CD14-positive monocyte (primary cell): ENCODE measurements at regions not wholly inside any gene's neighbourhood (a gene's known extent, or its start where the extent isn't known, plus 50 kb on each side); places are given as distances from the start of the nearest gene placed in this dataset.

ENCODE experiments used
- DNase-seq, 3 donors: peaks; one replicate each; pipeline ENCODE4 v3.0.0-alpha.2; 2011 to 2022
- H2AFZ ChIP-seq: 2 replicates; pipeline ENCODE4 v1.6.0; 2012; ENCODE audit warnings: mild to moderate bottlenecking, low read depth, low read length, inconsistent platforms; ENCODE audit not compliant: insufficient read depth, poor library complexity, severe bottlenecking
- H3K27ac ChIP-seq, 2 donors: 1 replicate in 1 of 2; 2 replicates in 1 of 2; pipeline ENCODE4 v1.5.1; 2012 to 2013; ENCODE audit warnings: low read length in 2 of 2, control low read depth in 1 of 2, inconsistent platforms in 1 of 2, low read depth in 1 of 2, mild to moderate bottlenecking in 1 of 2
- H3K27me3 ChIP-seq, 2 donors: one replicate each; pipeline versions ENCODE4 v1.6.0 to v1.6.1; 2011 to 2013; ENCODE audit warnings: low read length in 2 of 2; ENCODE audit not compliant: control insufficient read depth in 2 of 2, insufficient read depth in 2 of 2
- H3K36me3 ChIP-seq, 2 donors: replicated peaks in 1 of 2; 1 replicate in 1 of 2; 2 replicates in 1 of 2; pipeline versions ENCODE4 v1.5.1 to v1.6.1; 2012 to 2013; ENCODE audit warnings: low read length in 2 of 2, control low read depth in 1 of 2, inconsistent platforms in 1 of 2, mild to moderate bottlenecking in 1 of 2; ENCODE audit not compliant: insufficient read depth in 2 of 2, control insufficient read depth in 1 of 2
- H3K4me1 ChIP-seq, 2 donors: 1 replicate in 1 of 2; 2 replicates in 1 of 2; pipeline versions ENCODE4 v1.5.1 to v1.6.1; 2012 to 2013; ENCODE audit warnings: low read length in 2 of 2, control low read depth in 1 of 2, inconsistent platforms in 1 of 2, mild to moderate bottlenecking in 1 of 2, moderate library complexity in 1 of 2; ENCODE audit not compliant: insufficient read depth in 2 of 2, control insufficient read depth in 1 of 2
- H3K4me2 ChIP-seq: replicated peaks from 2 replicates; pipeline ENCODE3; 2012; ENCODE audit warnings: low read length, moderate library complexity, mild to moderate bottlenecking; ENCODE audit not compliant: poor library complexity, severe bottlenecking; ENCODE audit errors: extremely low read depth
- H3K4me3 ChIP-seq, 3 experiments: fragments of 200-600 bp in 1 of 3; sonication (generic) in 1 of 3; replicated peaks in 1 of 3; 1 replicate in 2 of 3; 2 replicates in 1 of 3; pipeline ENCODE4 v1.5.1; 2011 to 2013; ENCODE audit warnings: low read length in 3 of 3, mild to moderate bottlenecking in 3 of 3, control low read depth in 2 of 3, low read depth in 2 of 3, inconsistent platforms in 1 of 3, moderate library complexity in 1 of 3
- H3K79me2 ChIP-seq: 2 replicates; pipeline ENCODE4 v1.6.0; 2012; ENCODE audit warnings: mild to moderate bottlenecking, control low read depth, inconsistent platforms, low read length, moderate library complexity; ENCODE audit not compliant: insufficient read depth
- H3K9ac ChIP-seq: 2 replicates; pipeline ENCODE4 v1.6.0; 2017; ENCODE audit warnings: low read length, mild to moderate bottlenecking; ENCODE audit not compliant: insufficient read depth, poor library complexity, severe bottlenecking
- H3K9me3 ChIP-seq, 2 donors: replicated peaks in 1 of 2; 1 replicate in 1 of 2; 2 replicates in 1 of 2; pipeline versions ENCODE4 v1.5.1 to v1.6.1; 2012 to 2013; ENCODE audit warnings: low read length in 2 of 2, control low read depth in 1 of 2; ENCODE audit not compliant: control insufficient read depth in 1 of 2, insufficient read depth in 1 of 2
- H4K20me1 ChIP-seq: 2 replicates; pipeline ENCODE4 v1.6.0; 2012; ENCODE audit warnings: mild to moderate bottlenecking, low read length, control low read depth, moderate library complexity; ENCODE audit not compliant: insufficient read depth
- H3K27ac Mint-ChIP-seq, 7 donors: one replicate each; pipeline ENCODE4 v1.8.0; 2020; ENCODE audit warnings: mild to moderate bottlenecking in 7 of 7, mixed read lengths in 7 of 7, moderate library complexity in 6 of 7, inconsistent platforms in 2 of 7
- H3K27me3 Mint-ChIP-seq, 3 donors: one replicate each; pipeline ENCODE4 v1.8.0; 2021 to 2022; ENCODE audit warnings: low read depth in 3 of 3, mild to moderate bottlenecking in 3 of 3, mixed read lengths in 3 of 3, moderate library complexity in 3 of 3, inconsistent platforms in 1 of 3
- H3K36me3 Mint-ChIP-seq, 2 donors: one replicate each; pipeline ENCODE4 v1.8.0; 2020; ENCODE audit warnings: mixed read lengths in 2 of 2, inconsistent platforms in 1 of 2, mild to moderate bottlenecking in 1 of 2
- H3K4me1 Mint-ChIP-seq: one replicate; pipeline ENCODE4 v1.8.0; 2020; ENCODE audit warnings: mild to moderate bottlenecking, mixed read lengths
- H3K4me3 Mint-ChIP-seq, 2 donors: one replicate each; pipeline ENCODE4 v1.8.0; 2020; ENCODE audit warnings: mild to moderate bottlenecking in 2 of 2, mixed read lengths in 2 of 2, moderate library complexity in 1 of 2
- H3K9me3 Mint-ChIP-seq, 7 donors: one replicate each; pipeline ENCODE4 v1.8.0; 2020 to 2022; ENCODE audit warnings: mixed read lengths in 7 of 7, mild to moderate bottlenecking in 6 of 7, moderate library complexity in 6 of 7, inconsistent platforms in 2 of 7
- CTCF ChIP-seq: fragments of 200-600 bp; IDR thresholded peaks from one replicate; pipeline ENCODE4 v1.8.0; 2022; ENCODE audit warnings: antibody characterized with exemption, mild to moderate bottlenecking
- WGBS: methylation state at CpG from one replicate; pipeline ENCODE4 v1.1.5; 2013; ENCODE audit warnings: missing lambda C conversion rate; ENCODE audit not compliant: insufficient coverage; 5-methylcytosine and 5-hydroxymethylcytosine counted together
- intact Hi-C, 2 donors: fragments of 100-400 bp; cut with micrococcal nuclease; formaldehyde crosslinking; loops; one replicate each; pipeline versions ENCODE4 v1.15.0 to v1.15.1; 2023

DNA sequence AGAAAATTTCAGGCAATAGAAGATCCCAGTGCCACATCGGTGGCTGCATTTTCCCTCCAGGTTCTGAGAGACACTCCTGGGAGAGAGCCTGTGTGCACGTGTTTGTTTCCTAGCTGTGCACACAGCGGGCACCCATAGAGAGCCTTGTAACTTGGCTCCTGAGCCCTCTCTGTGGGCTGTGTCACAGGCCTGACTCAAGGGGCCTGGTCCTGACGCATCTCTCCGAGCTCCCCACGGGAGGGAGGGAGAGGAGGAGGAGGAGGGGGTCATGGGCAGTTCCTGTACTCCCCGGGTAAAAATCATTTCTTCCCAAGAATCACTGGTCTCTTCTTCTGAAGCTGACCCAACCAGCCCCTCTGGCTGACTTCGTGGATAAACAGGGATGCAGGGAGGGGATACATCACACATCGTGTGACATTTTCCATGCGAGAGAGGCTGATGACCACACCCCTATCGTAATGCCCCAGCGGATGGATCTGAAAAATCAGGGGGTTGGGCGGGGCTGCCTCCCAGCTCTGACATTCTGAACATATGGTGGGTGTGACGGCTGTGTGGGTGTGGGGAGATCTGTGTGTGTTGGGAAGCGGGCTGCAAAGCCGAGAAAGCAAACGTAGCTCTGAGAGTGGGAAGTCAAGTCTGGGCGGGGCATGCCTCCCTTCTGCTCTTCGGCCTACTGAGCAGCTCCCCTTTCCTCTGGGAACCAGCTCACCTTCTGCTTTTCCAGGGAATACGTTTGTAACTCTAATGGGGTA lies 308.3 kb upstream of the HS6ST1 start:
- no peaks in the 10 kb centered on the region for H3K36me3 Mint-ChIP-seq
- peaks cover 5 to 16% (median 10%) of the 10 kb centered on the region in 3 donors for H3K27me3 Mint-ChIP-seq
- H4K20me1 ChIP-seq = no peaks in the 10 kb centered on the region
- H2AFZ ChIP-seq = no peak overlapping the region
- intact Hi-C loops = no loop called here
- H3K27ac ChIP-seq = no peak overlapping the region
- no peaks in the 10 kb centered on the region for H3K9me3 ChIP-seq
- no peak for DNase-seq
- H3K4me2 ChIP-seq = no peak overlapping the region
- H3K36me3 ChIP-seq = no peaks in the 10 kb centered on the region
- no peaks in the 10 kb centered on the region for H3K27me3 ChIP-seq
- peaks cover 29% of the 10 kb centered on the region for H3K4me1 Mint-ChIP-seq
- H3K4me3 ChIP-seq = no peak overlapping the region
- peaks cover 0 to 2% (median 0%) of the 10 kb centered on the region in 7 donors for H3K9me3 Mint-ChIP-seq
- no peaks in the 10 kb centered on the region for H3K79me2 ChIP-seq
- H3K9ac ChIP-seq = no peak overlapping the region
- no peak overlapping the region for H3K27ac Mint-ChIP-seq
- TF ChIP-seq CTCF = no peak
- H3K4me3 Mint-ChIP-seq = no peak overlapping the region
- 95% methylated on average over 12 of the region's 20 CpGs for WGBS
- peaks cover 28% of the 10 kb centered on the region in 2 donors for H3K4me1 ChIP-seq

DNA sequence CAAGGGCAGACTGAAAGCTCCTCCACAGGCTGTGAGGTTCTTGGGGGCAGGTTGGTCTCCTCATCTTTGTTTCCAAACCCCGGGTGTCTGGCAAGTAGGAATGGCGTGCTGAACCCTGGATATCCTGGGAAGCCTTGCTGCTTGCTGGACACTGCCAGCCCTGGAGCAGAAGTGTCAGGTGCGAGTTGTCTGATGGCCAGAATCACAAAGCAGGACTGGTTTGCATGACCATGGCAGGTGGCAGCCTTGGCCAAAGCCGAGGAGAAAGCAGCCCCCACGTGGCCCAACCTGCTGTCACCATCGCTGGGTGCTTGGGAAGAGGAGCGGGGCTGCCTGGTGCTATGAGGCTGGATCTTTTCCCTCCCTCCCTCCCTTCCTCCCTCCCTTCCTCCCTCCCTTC lies 309.5 kb upstream of the HS6ST1 start:
- no peak overlapping the region for H3K27ac ChIP-seq
- no peaks in the 10 kb centered on the region for H3K9me3 ChIP-seq
- H3K27ac Mint-ChIP-seq = no peak overlapping the region
- H3K4me1 Mint-ChIP-seq = peaks cover 16% of the 10 kb centered on the region
- no peaks in the 10 kb centered on the region for H3K36me3 Mint-ChIP-seq
- no peak overlapping the region for H3K4me2 ChIP-seq
- no peak for DNase-seq
- H3K27me3 Mint-ChIP-seq = peaks cover 8 to 15% (median 11%) of the 10 kb centered on the region in 3 donors
- H3K4me1 ChIP-seq = peaks cover 15 to 16% of the 10 kb centered on the region in 2 donors
- intact Hi-C loops = no loop called here
- no peak overlapping the region for H3K4me3 Mint-ChIP-seq
- no peaks in the 10 kb centered on the region for H3K36me3 ChIP-seq
- no peak for TF ChIP-seq CTCF
- H3K27me3 ChIP-seq = no peaks in the 10 kb centered on the region
- 95% methylated on average over 7 of the region's 7 CpGs for WGBS
- no peak overlapping the region for H2AFZ ChIP-seq
- no peak overlapping the region for H3K9ac ChIP-seq
- H4K20me1 ChIP-seq = no peaks in the 10 kb centered on the region
- no peaks in the 10 kb centered on the region for H3K79me2 ChIP-seq
- H3K4me3 ChIP-seq = no peak overlapping the region
- no peaks in the 10 kb centered on the region for H3K9me3 Mint-ChIP-seq
